Keratinocyte (primary cell): ENCODE measurements at regions not wholly inside any gene's neighbourhood (a gene's known extent, or its start where the extent isn't known, plus 50 kb on each side); places are given as distances from the start of the nearest gene placed in this dataset.

Experiments used
- DNase-seq: peaks from one replicate; pipeline ENCODE4 v3.0.0-alpha.2; 2011; ENCODE audit warnings: low read depth, missing footprints, low spot score
- FAIRE-seq: peaks from 2 replicates; lab custom pipeline; 2011; peaks lifted over from hg19 to GRCh38; lab: Jason Lieb, UNC
- H2AFZ ChIP-seq: 2 replicates; pipeline ENCODE4 v1.6.0; 2012; ENCODE audit warnings: low read length, control low read depth, inconsistent platforms; ENCODE audit not compliant: control insufficient read depth
- H3K27ac ChIP-seq: 2 replicates; pipeline ENCODE4 v1.5.1; 2011; ENCODE audit warnings: low read length; ENCODE audit not compliant: control insufficient read depth, insufficient read depth
- H3K27me3 ChIP-seq: 3 replicates; pipeline ENCODE4 v1.6.0; 2011; ENCODE audit warnings: low read length; ENCODE audit not compliant: control insufficient read depth, insufficient read depth; ENCODE audit errors: extremely low read depth
- H3K36me3 ChIP-seq, 2 experiments: 2 replicates in 1 of 2; 3 replicates in 1 of 2; pipeline ENCODE4 v1.5.1; 2011; ENCODE audit warnings: low read length in 2 of 2, mild to moderate bottlenecking in 1 of 2; ENCODE audit not compliant: control insufficient read depth in 2 of 2, insufficient read depth in 2 of 2; ENCODE audit errors: extremely low read depth in 1 of 2
- H3K4me1 ChIP-seq: 3 replicates; pipeline ENCODE4 v1.5.1; 2011; ENCODE audit warnings: low read length; ENCODE audit not compliant: control insufficient read depth, insufficient read depth; ENCODE audit errors: extremely low read depth
- H3K4me2 ChIP-seq: 3 replicates; pipeline ENCODE4 v1.6.0; 2011; ENCODE audit warnings: low read depth, low read length; ENCODE audit not compliant: control insufficient read depth, insufficient read depth; ENCODE audit errors: extremely low read depth
- H3K4me3 ChIP-seq, 3 experiments: fragments of 200-600 bp in 1 of 3; sonication (generic) in 1 of 3; 2 replicates in 2 of 3; 3 replicates in 1 of 3; pipeline ENCODE4 v1.5.1; 2011 to 2016; ENCODE audit warnings: low read length in 3 of 3, mild to moderate bottlenecking in 3 of 3, control low read depth in 2 of 3, inconsistent platforms in 1 of 3, low read depth in 1 of 3, mixed read lengths in 1 of 3, mixed run types in 1 of 3, moderate library complexity in 1 of 3; ENCODE audit not compliant: control insufficient read depth in 2 of 3, insufficient read depth in 2 of 3; ENCODE audit errors: extremely low read depth in 1 of 3
- H3K79me2 ChIP-seq: 2 replicates; pipeline ENCODE4 v1.6.0; 2012; ENCODE audit warnings: low read length; ENCODE audit not compliant: control insufficient read depth, insufficient read depth
- H3K9ac ChIP-seq: 3 replicates; pipeline ENCODE4 v1.6.0; 2011; ENCODE audit warnings: low read length; ENCODE audit not compliant: control insufficient read depth, insufficient read depth; ENCODE audit errors: extremely low read depth
- H3K9me1 ChIP-seq: 3 replicates; pipeline ENCODE4 v1.6.0; 2011; ENCODE audit warnings: low read length; ENCODE audit not compliant: control insufficient read depth, insufficient read depth; ENCODE audit errors: extremely low read depth
- H3K9me3 ChIP-seq: 2 replicates; pipeline ENCODE4 v1.5.1; 2012; ENCODE audit warnings: low read depth, low read length; ENCODE audit not compliant: control insufficient read depth
- H4K20me1 ChIP-seq: 3 replicates; pipeline ENCODE4 v1.6.0; 2011; ENCODE audit warnings: low read length; ENCODE audit not compliant: control insufficient read depth, insufficient read depth; ENCODE audit errors: extremely low read depth
- EZH2 ChIP-seq: IDR thresholded peaks from one replicate; pipeline ENCODE4 v1.6.1; 2012; ENCODE audit warnings: inconsistent platforms, mild to moderate bottlenecking, low read length, moderate library complexity
- dilution Hi-C: fragments of 300-500 bp; cut with MboI; formaldehyde crosslinking; loops from one replicate; pipeline ENCODE4 v1.7.0; 2020; ENCODE audit warnings: low sequenced_read_pairs; ENCODE audit not compliant: extremely low pct_ligation_motif_present
- TF ChIP-seq, protein P1 (sequence below), 3 experiments: IDR thresholded peaks in 1 of 3; conservative IDR thresholded peaks in 1 of 3; optimal IDR thresholded peaks in 1 of 3; 2 replicates in 2 of 3; 3 replicates in 1 of 3; pipeline versions ENCODE3 to v1.5.1; 2011; ENCODE audit warnings: low read length in 3 of 3, mild to moderate bottlenecking in 3 of 3, moderate library complexity in 2 of 3, control low read depth in 1 of 3, inconsistent platforms in 1 of 3; ENCODE audit not compliant: insufficient read depth in 2 of 3; ENCODE audit errors: extremely low read depth in 1 of 3

DNA sequence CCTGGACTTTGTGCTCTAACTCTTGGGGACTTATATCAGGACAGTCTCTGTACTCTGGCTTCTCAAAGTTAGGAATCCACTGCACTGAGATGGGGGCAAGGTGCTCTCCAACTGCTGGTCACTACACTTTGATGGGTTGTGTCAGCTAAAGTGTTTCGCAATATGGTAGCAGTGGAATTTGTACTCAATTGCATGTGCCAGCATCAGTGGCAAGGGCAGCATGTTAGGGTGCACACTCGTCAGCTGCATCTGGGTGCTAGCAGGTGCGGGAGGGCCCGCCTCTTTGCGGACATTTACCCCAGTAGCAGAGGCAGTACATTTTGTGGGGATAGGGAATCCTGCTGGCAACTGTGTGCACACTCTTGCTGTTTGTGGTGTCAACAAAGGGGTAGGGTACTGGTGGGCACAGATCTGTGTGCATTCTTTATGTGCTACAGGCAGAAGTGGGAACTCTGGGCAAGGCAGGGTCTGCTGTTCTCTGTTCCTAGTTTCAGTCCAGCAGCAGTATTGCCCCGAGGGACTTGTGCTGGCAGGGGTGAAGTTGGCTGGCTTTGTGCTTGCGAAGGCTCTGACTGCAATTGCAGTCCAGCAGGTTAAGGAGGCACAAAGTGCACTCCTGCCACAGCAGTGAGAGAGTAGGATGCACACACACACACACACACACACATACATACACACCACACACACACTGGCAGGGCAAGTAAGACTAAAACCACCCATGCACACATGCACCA lies 924.8 kb upstream of the CDH9 start:
- H2AFZ ChIP-seq = no peak overlapping the region

DNA sequence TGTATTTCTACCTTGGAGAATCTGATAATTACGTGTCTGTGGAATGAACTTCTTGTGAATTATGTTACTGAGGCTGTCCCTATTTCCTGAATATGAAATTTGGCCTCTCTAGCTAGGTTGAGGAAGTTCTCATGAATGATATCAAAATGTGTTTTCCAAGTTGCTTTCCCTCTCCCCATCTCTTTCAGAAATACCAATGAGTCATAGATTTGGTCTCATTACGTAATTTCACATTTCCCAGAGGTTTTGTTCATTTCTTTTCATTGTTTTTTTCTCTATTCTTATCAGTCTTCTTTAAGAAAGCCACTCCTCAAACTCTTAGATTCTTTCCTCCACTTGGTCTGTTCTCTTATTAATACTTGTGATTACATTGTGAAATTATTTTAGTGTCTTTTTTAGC lies 923.8 kb upstream of the CDH9 start:
- no peaks in the 10 kb centered on the region for H4K20me1 ChIP-seq
- H3K27me3 ChIP-seq = no peaks in the 10 kb centered on the region
- FAIRE-seq (no peak), DNase-seq (no peak)
- TF ChIP-seq EZH2 = no peak
- TF ChIP-seq, protein P1, sequence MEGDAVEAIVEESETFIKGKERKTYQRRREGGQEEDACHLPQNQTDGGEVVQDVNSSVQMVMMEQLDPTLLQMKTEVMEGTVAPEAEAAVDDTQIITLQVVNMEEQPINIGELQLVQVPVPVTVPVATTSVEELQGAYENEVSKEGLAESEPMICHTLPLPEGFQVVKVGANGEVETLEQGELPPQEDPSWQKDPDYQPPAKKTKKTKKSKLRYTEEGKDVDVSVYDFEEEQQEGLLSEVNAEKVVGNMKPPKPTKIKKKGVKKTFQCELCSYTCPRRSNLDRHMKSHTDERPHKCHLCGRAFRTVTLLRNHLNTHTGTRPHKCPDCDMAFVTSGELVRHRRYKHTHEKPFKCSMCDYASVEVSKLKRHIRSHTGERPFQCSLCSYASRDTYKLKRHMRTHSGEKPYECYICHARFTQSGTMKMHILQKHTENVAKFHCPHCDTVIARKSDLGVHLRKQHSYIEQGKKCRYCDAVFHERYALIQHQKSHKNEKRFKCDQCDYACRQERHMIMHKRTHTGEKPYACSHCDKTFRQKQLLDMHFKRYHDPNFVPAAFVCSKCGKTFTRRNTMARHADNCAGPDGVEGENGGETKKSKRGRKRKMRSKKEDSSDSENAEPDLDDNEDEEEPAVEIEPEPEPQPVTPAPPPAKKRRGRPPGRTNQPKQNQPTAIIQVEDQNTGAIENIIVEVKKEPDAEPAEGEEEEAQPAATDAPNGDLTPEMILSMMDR (optimal IDR thresholded peaks at IDR 0.05 in 1 of 3, IDR thresholded peaks at IDR 0.05 in 1 of 3, conservative IDR thresholded peaks at IDR 0.05 in 1 of 3; ENCODE audit: extremely low read depth in 1 of 3, insufficient read depth in 2 of 3, low read length in 3 of 3) = no peak
- no peaks in the 10 kb centered on the region for H3K9me1 ChIP-seq
- no peaks in the 10 kb centered on the region for H3K4me1 ChIP-seq
- H3K36me3 ChIP-seq = no peaks in the 10 kb centered on the region
- no peak overlapping the region for H2AFZ ChIP-seq
- H3K9me3 ChIP-seq = peaks cover 6% of the 10 kb centered on the region
- no peaks in the 10 kb centered on the region for H3K79me2 ChIP-seq
- H3K9ac ChIP-seq = no peak overlapping the region
- no peak overlapping the region for H3K4me3 ChIP-seq
- H3K27ac ChIP-seq = no peak overlapping the region
- dilution Hi-C loops = no loop called here
- H3K4me2 ChIP-seq = no peak overlapping the region

More for the DNA sequence above, 924.8 kb upstream of the CDH9 start:
- no peak overlapping the region for H3K9ac ChIP-seq
- no peaks in the 10 kb centered on the region for H3K27me3 ChIP-seq
- no peak overlapping the region for H3K4me3 ChIP-seq
- no peaks in the 10 kb centered on the region for H3K36me3 ChIP-seq
- TF ChIP-seq EZH2 = no peak
- TF ChIP-seq, protein P1 (optimal IDR thresholded peaks at IDR 0.05 in 1 of 3, IDR thresholded peaks at IDR 0.05 in 1 of 3, conservative IDR thresholded peaks at IDR 0.05 in 1 of 3; ENCODE audit: extremely low read depth in 1 of 3, insufficient read depth in 2 of 3, low read length in 3 of 3) = no peak
- no peaks in the 10 kb centered on the region for H4K20me1 ChIP-seq
- H3K9me3 ChIP-seq = peaks cover 6% of the 10 kb centered on the region
- H3K4me2 ChIP-seq = no peak overlapping the region
- no peak overlapping the region for H3K27ac ChIP-seq
- DNase-seq = no peak
- H3K9me1 ChIP-seq = no peaks in the 10 kb centered on the region
- no peak for FAIRE-seq
- dilution Hi-C loops = no loop called here
- no peaks in the 10 kb centered on the region for H3K4me1 ChIP-seq
- H3K79me2 ChIP-seq = no peaks in the 10 kb centered on the region
